GM10266 (cell line): ENCODE measurements at regions not wholly inside any gene's neighbourhood (a gene's known extent, or its start where the extent isn't known, plus 50 kb on each side); places are given as distances from the start of the nearest gene placed in this dataset.

ENCODE experiments used
- DNase-seq: peaks from one replicate; pipeline ENCODE4 v3.0.0; 2012; ENCODE audit errors: extremely low spot score
- CTCF ChIP-seq: IDR thresholded peaks from 2 replicates; pipeline ENCODE4 v1.5.1; 2012; ENCODE audit warnings: mild to moderate bottlenecking, low read depth; ENCODE audit not compliant: control insufficient read depth, insufficient read depth; ENCODE audit errors: missing control alignments

GRCh38 chr21:40901691-40902090 is 54.7 kb upstream of the DSCAM start:
- TF ChIP-seq CTCF: no peak
- DNase-seq: no peak

GRCh38 chr21:40902299-40902698 is 55.3 kb upstream of the DSCAM start:
- DNase-seq: no peak
- no peak for TF ChIP-seq CTCF

GRCh38 chr21:40902993-40903392 is 56.0 kb upstream of the DSCAM start:
- no peak for TF ChIP-seq CTCF

GRCh38 chr21:40905251-40905650 is 58.3 kb upstream of the DSCAM start:
- no peak for TF ChIP-seq CTCF
- no peak for DNase-seq

More at GRCh38 chr21:40902993-40903392, 56.0 kb upstream of the DSCAM start:
- DNase-seq: no peak

GRCh38 chr21:40912375-40912774 is 65.4 kb upstream of the DSCAM start:
- no peak for DNase-seq
- no peak for TF ChIP-seq CTCF

- no peak for TF ChIP-seq CTCF
- DNase-seq: no peak
Observed at GRCh38 chr21:40915114-40915513, 68.2 kb upstream of the DSCAM start.

GRCh38 chr21:40923407-40923806 is 76.4 kb upstream of the DSCAM start:
- no peak for DNase-seq
- TF ChIP-seq CTCF: no peak
